ENCODE measurements at regions not wholly inside any gene's neighbourhood (a gene's known extent, or its start where the extent isn't known, plus 50 kb on each side); places are given as distances from the start of the nearest gene placed in this dataset.

DNA sequence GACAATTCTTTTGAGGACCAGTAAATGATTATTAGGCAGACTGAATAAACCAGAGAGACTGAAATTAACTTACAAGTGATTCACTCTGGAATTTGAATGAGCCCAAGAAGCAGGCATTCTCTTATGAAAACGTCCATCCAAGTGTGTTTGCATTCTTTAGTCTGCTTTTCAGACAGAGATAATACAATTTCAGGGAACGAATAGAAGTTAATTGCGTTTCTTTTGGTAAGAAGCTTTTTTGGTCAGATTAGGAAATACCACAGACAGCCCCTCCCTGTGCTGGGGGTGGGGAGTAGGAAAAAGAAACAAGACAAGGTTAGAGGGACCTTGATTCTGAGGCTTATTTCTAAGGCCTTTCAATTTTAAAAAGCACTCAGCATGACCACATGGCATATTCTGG lies 874.4 kb downstream of the SUCLG1 start:
- H3K4me3 ChIP-seq (ENCODE audit: low read length) = no peak overlapping the region
- peak; percentile 32 for DNase-seq (ENCODE audit: low read depth)
- TF ChIP-seq CTCF (conservative IDR thresholded peaks at IDR 0.05; ENCODE audit: low read depth, low read length) = no peak

DNA sequence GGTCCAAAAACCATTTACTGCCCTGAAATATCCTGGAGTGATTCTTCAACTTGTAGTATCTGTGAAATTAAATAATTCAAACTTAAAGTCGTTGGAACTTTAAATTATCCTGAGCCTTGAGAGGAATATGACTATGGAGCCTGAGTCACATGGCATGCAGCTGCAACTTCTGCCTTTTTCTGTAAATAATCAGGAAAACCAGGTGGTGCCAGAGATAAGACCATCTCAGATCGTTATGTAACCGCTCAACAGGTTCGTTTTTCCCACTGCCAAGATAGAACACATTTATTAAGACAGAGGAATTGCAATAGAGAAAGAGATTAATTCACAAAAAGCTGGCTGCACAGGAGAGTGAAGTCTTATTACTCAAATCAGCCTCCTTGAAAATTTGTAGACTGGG lies 876.5 kb downstream of the SUCLG1 start:
- DNase-seq (ENCODE audit: low read depth) = no peak
- no peak for TF ChIP-seq CTCF (conservative IDR thresholded peaks at IDR 0.05; ENCODE audit: low read depth, low read length)
- no peak overlapping the region for H3K4me3 ChIP-seq (ENCODE audit: low read length)

GRCh38 chr2:83579507-83579906 lies 879.6 kb downstream of the SUCLG1 start:
- no peak for TF ChIP-seq CTCF (conservative IDR thresholded peaks at IDR 0.05; ENCODE audit: low read depth, low read length)
- H3K4me3 ChIP-seq (ENCODE audit: low read length) = no peak overlapping the region
- no peak for DNase-seq (ENCODE audit: low read depth)

DNA sequence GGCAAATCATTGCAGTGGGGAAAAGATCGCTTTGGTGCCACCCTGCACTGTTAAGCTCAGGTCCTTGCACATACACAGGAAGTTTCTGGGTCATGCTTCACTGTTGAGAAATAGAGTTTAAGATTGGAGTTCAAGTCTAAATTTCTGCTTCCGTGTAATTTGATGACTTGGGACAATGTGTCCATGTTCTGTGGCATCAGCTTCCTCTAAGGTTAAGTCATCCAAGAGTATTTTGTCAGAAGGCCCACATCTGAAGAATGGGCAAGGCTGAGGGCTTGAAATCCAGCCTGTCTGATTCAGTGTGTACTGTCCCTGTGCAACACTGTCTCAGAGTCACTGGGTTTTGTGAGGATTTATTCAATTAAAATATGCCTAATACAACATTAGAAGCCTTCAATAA lies 880.7 kb downstream of the SUCLG1 start:
- DNase-seq (ENCODE audit: low read depth) = no peak
- no peak overlapping the region for H3K4me3 ChIP-seq (ENCODE audit: low read length)
- no peak for TF ChIP-seq CTCF (conservative IDR thresholded peaks at IDR 0.05; ENCODE audit: low read depth, low read length)

DNA sequence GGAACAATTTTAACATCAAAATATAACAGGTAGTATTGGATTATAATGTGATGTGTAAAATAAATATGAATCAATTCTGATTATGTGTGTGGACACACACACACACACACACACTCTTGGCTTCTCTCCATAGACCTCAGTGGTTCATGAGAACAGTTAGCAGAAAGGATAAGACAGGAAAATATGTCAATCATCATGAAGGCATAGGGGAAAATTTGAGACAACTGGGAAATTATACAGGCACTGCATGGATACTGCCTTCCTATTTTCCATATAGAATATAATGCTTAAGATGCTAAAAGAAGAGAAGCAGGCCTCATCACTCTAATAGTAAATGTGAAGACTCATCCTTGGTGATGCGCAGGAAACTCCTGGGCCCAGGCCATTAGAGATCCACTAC lies 884.5 kb downstream of the SUCLG1 start:
- DNase-seq (ENCODE audit: low read depth) = no peak
- no peak for TF ChIP-seq CTCF (conservative IDR thresholded peaks at IDR 0.05; ENCODE audit: low read depth, low read length)
- H3K4me3 ChIP-seq (ENCODE audit: low read length) = no peak overlapping the region

GRCh38 chr2:83573060-83573459 lies 886.0 kb downstream of the SUCLG1 start:
- no peak for TF ChIP-seq CTCF (conservative IDR thresholded peaks at IDR 0.05; ENCODE audit: low read depth, low read length)
- no peak for DNase-seq (ENCODE audit: low read depth)
- no peak overlapping the region for H3K4me3 ChIP-seq (ENCODE audit: low read length)

DNA sequence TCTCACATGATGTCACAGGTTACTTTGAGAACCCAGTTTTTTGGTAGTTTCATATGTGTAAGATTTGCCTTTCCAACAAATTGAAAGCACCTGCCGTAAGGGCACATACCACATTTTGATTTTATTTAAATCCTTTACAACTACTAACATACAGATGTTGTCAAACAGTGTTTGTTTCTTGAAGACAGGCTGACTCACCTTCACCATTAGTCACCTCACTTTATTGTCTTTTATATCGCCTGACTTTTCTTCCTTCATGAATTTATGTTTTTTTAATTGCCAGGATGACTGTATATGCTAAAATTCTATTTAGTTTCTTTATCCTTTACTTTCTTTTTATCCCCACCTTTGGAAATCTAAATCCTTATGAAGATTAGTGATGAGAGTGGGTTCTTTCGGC lies 886.7 kb downstream of the SUCLG1 start:
- DNase-seq (ENCODE audit: low read depth) = no peak
- no peak for TF ChIP-seq CTCF (conservative IDR thresholded peaks at IDR 0.05; ENCODE audit: low read depth, low read length)
- no peak overlapping the region for H3K4me3 ChIP-seq (ENCODE audit: low read length)
